ENCODE measurements at regions not wholly inside any gene's neighbourhood (a gene's known extent, or its start where the extent isn't known, plus 50 kb on each side); places are given as distances from the start of the nearest gene placed in this dataset.

- H2BK20ac ChIP-seq (ENCODE audit: low read length): no peak overlapping the region
- 95% methylated on average over 1 of the region's 1 CpG; no CpG with 5 or more reads in 1 of the 2 experiments for WGBS, 2 experiments (ENCODE audit: extremely low coverage in 1 of 2, insufficient coverage in 1 of 2, insufficient read length in 1 of 2, insufficient replicate concordance in 2 of 2, low coverage in 1 of 2, low lambda C conversion rate in 2 of 2, missing lambda C conversion rate in 1 of 2)
Observed at GRCh38 chr5:6926491-6927038, 213.3 kb downstream of the TENT4A start.

More at GRCh38 chr5:6926491-6927038, 213.3 kb downstream of the TENT4A start:
- no peak overlapping the region for H3K9ac ChIP-seq (replicated peaks in 1 of 4; ENCODE audit: extremely low read depth in 1 of 4, low read depth in 3 of 4, low read length in 3 of 4)
- no peak overlapping the region for H3K27ac ChIP-seq (ENCODE audit: low read depth, low read length)
- no peak for DNase-seq (ENCODE audit: low read depth in 1 of 2, low spot score in 2 of 2)
- no peak overlapping the region for H3K4ac ChIP-seq (replicated peaks; ENCODE audit: insufficient read length, low read depth, low read length)
- no peaks in the 10 kb centered on the region for H3K4me1 ChIP-seq (replicated peaks in 1 of 4; ENCODE audit: control insufficient read depth in 3 of 4, insufficient read depth in 4 of 4, low read length in 3 of 4)
- H3K36me3 ChIP-seq (ENCODE audit: control insufficient read depth in 2 of 4, insufficient read depth in 4 of 4, low read length in 3 of 4): no peaks in the 10 kb centered on the region
- H3K23me2 ChIP-seq (ENCODE audit: low read depth, low read length): no peaks in the 10 kb centered on the region
- no peak overlapping the region for H3K18ac ChIP-seq (ENCODE audit: extremely low read depth, low read length)
- no peaks in the 10 kb centered on the region for H3K79me1 ChIP-seq (ENCODE audit: low read depth, low read length)
- TF ChIP-seq ZNF274 (IDR thresholded peaks at IDR 0.05; ENCODE audit: borderline replicate concordance, extremely low read depth, low read length): no peak
- TF ChIP-seq CHD2 (IDR thresholded peaks at IDR 0.05; ENCODE audit: low read length): no peak
- no peak for TF ChIP-seq ASH2L (IDR thresholded peaks at IDR 0.05; ENCODE audit: low read length)
- TF ChIP-seq CEBPB (IDR thresholded peaks at IDR 0.05; ENCODE audit: low read depth, low read length): no peak
- no peak for TF ChIP-seq CBX5 (IDR thresholded peaks at IDR 0.05; ENCODE audit: low read depth, low read length)
- no peak for TF ChIP-seq HDAC6 (IDR thresholded peaks at IDR 0.05; ENCODE audit: low read depth, low read length)
- TF ChIP-seq BRCA1 (IDR thresholded peaks at IDR 0.05; ENCODE audit: low read depth, low read length): no peak
- no peak overlapping the region for H2BK12ac ChIP-seq (ENCODE audit: low read depth, low read length)
- no peak overlapping the region for H3K4me3 ChIP-seq (ENCODE audit: extremely low read depth in 1 of 4, insufficient read depth in 2 of 4, low read depth in 3 of 4, low read length in 4 of 4)
- H3K4me2 ChIP-seq (ENCODE audit: insufficient read depth in 1 of 2, low read depth in 2 of 2, low read length in 2 of 2): no peak overlapping the region
- H4K91ac ChIP-seq (replicated peaks; ENCODE audit: insufficient read length, low read length): no peak overlapping the region
- FAIRE-seq: no peak
- H4K8ac ChIP-seq (ENCODE audit: extremely low read depth, insufficient read depth, low read length): no peak overlapping the region
- no peaks in the 10 kb centered on the region for H3K9me3 ChIP-seq (ENCODE audit: insufficient read depth in 2 of 2, low read depth in 1 of 2, low read length in 1 of 2)
- no peaks in the 10 kb centered on the region for H3K27me3 ChIP-seq (replicated peaks in 1 of 4; ENCODE audit: control insufficient read depth in 3 of 4, extremely low read depth in 1 of 4, insufficient read depth in 3 of 4, low read length in 3 of 4)
- no peak overlapping the region for H3K23ac ChIP-seq (ENCODE audit: insufficient read length)
- H2AFZ ChIP-seq (ENCODE audit: low read length): no peak overlapping the region
- H2BK15ac ChIP-seq (ENCODE audit: low read length): no peak overlapping the region
- H4K5ac ChIP-seq (ENCODE audit: insufficient read length, low read depth, low read length): no peak overlapping the region
- CTCF ChIA-PET (ENCODE audit: partially characterized antibody): interaction anchor here (0.7 to 1.1 kb wide), 4 partner anchors 19 to 143 kb away, joined by 3 to 4 read pairs (median 3); no protein-coding TSS in a partner anchor
- no peak overlapping the region for H3K56ac ChIP-seq (replicated peaks; ENCODE audit: insufficient read length, low read depth, low read length)
- POLR2A ChIA-PET (ENCODE audit: partially characterized antibody): no interaction called here
- H2BK120ac ChIP-seq (replicated peaks; ENCODE audit: low read depth, low read length): no peak overlapping the region
- H2BK5ac ChIP-seq (ENCODE audit: low read depth, low read length): no peak overlapping the region
- no peak overlapping the region for H2AK5ac ChIP-seq (ENCODE audit: low read depth, low read length)
- no peaks in the 10 kb centered on the region for H3K79me2 ChIP-seq (ENCODE audit: control insufficient read depth in 1 of 2, insufficient read depth in 2 of 2, low read length in 2 of 2)
- H3K14ac ChIP-seq (ENCODE audit: insufficient read length): no peak overlapping the region
- no peaks in the 10 kb centered on the region for H4K20me1 ChIP-seq (replicated peaks in 1 of 2; ENCODE audit: control insufficient read depth in 1 of 2, insufficient read depth in 2 of 2, low read length in 2 of 2)

All from H1 (cell line).